ENCODE measurements at regions not wholly inside any gene's neighbourhood (a gene's known extent, or its start where the extent isn't known, plus 50 kb on each side); places are given as distances from the start of the nearest gene placed in this dataset.
"Not testable (repeated sequence)": the region's sequence is repeated elsewhere in the genome, so short reads cannot be mapped to it uniquely, and the experiment has no call there.

GRCh38 chr12:74401966-74402365, 135.7 kb upstream of the ATXN7L3B start:
- DNase-seq (ENCODE audit: low read depth, low spot score), result no peak
- no TSS peak for BruUV-seq (replicated peaks)
- intact Hi-C loops (cut with micrococcal nuclease; ENCODE audit: unreplicated experiment) (no loop called here), in situ Hi-C loops (cut with HindIII; ENCODE audit: low pct_unique_long_range_greater_than_20kb, low sequenced_read_pairs) (no loop called here)
- Histone ChIP-seq H3K36me3 (ENCODE audit: control insufficient read depth, insufficient read depth, low read length) (no peaks in the 10 kb centered on the region), H3K9me3 (ENCODE audit: control insufficient read depth, insufficient read depth, low read depth, low read length) (no peaks in the 10 kb centered on the region), H3K27ac (ENCODE audit: low read length) (no peak overlapping the region), H3K27me3 (ENCODE audit: control insufficient read depth, insufficient read depth, low read length) (no peaks in the 10 kb centered on the region), H3K4me3 (ENCODE audit: low read depth in 2 of 2, low read length in 2 of 2) (no peak overlapping the region), H3K4me1 (ENCODE audit: control insufficient read depth, insufficient read depth, low read length) (no peaks in the 10 kb centered on the region)
- no peak for ATAC-seq
- ChIA-PET CTCF (no interaction called here), POLR2A (interaction anchor here (0.6 kb wide), 1 partner anchor 387 kb away, joined by 4 read pairs; no protein-coding TSS in a partner anchor)
- TF ChIP-seq, protein P1, sequence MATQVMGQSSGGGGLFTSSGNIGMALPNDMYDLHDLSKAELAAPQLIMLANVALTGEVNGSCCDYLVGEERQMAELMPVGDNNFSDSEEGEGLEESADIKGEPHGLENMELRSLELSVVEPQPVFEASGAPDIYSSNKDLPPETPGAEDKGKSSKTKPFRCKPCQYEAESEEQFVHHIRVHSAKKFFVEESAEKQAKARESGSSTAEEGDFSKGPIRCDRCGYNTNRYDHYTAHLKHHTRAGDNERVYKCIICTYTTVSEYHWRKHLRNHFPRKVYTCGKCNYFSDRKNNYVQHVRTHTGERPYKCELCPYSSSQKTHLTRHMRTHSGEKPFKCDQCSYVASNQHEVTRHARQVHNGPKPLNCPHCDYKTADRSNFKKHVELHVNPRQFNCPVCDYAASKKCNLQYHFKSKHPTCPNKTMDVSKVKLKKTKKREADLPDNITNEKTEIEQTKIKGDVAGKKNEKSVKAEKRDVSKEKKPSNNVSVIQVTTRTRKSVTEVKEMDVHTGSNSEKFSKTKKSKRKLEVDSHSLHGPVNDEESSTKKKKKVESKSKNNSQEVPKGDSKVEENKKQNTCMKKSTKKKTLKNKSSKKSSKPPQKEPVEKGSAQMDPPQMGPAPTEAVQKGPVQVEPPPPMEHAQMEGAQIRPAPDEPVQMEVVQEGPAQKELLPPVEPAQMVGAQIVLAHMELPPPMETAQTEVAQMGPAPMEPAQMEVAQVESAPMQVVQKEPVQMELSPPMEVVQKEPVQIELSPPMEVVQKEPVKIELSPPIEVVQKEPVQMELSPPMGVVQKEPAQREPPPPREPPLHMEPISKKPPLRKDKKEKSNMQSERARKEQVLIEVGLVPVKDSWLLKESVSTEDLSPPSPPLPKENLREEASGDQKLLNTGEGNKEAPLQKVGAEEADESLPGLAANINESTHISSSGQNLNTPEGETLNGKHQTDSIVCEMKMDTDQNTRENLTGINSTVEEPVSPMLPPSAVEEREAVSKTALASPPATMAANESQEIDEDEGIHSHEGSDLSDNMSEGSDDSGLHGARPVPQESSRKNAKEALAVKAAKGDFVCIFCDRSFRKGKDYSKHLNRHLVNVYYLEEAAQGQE (IDR thresholded peaks at IDR 0.05; ENCODE audit: insufficient read depth in 1 of 2, low read depth in 2 of 2, low read length in 1 of 2), result no peak
- TF ChIP-seq POLR2AphosphoS5 (IDR thresholded peaks at IDR 0.05; ENCODE audit: low read depth, low read length) (no peak), SIN3A (IDR thresholded peaks at IDR 0.05; ENCODE audit: borderline replicate concordance, insufficient read depth, low read depth, low read length) (no peak), TCF7L2 (IDR thresholded peaks at IDR 0.05; ENCODE audit: low read depth, low read length) (no peak)
- TF ChIP-seq, protein P2, sequence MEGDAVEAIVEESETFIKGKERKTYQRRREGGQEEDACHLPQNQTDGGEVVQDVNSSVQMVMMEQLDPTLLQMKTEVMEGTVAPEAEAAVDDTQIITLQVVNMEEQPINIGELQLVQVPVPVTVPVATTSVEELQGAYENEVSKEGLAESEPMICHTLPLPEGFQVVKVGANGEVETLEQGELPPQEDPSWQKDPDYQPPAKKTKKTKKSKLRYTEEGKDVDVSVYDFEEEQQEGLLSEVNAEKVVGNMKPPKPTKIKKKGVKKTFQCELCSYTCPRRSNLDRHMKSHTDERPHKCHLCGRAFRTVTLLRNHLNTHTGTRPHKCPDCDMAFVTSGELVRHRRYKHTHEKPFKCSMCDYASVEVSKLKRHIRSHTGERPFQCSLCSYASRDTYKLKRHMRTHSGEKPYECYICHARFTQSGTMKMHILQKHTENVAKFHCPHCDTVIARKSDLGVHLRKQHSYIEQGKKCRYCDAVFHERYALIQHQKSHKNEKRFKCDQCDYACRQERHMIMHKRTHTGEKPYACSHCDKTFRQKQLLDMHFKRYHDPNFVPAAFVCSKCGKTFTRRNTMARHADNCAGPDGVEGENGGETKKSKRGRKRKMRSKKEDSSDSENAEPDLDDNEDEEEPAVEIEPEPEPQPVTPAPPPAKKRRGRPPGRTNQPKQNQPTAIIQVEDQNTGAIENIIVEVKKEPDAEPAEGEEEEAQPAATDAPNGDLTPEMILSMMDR (IDR thresholded peaks at IDR 0.05), result no peak

GRCh38 chr12:74403221-74403470, 134.5 kb upstream of the ATXN7L3B start:
- H3K36me3 ChIP-seq (ENCODE audit: control insufficient read depth, insufficient read depth, low read length); H3K9me3 ChIP-seq (ENCODE audit: control insufficient read depth, insufficient read depth, low read depth, low read length); DNase-seq (ENCODE audit: low read depth, low spot score); H3K4me1 ChIP-seq (ENCODE audit: control insufficient read depth, insufficient read depth, low read length); POLR2A ChIA-PET; CTCF ChIA-PET; H3K27me3 ChIP-seq (ENCODE audit: control insufficient read depth, insufficient read depth, low read length); H3K27ac ChIP-seq (ENCODE audit: low read length); H3K4me3 ChIP-seq (ENCODE audit: low read depth in 2 of 2, low read length in 2 of 2); intact Hi-C loops (cut with micrococcal nuclease; ENCODE audit: unreplicated experiment); BruUV-seq (replicated peaks); in situ Hi-C loops (cut with HindIII; ENCODE audit: low pct_unique_long_range_greater_than_20kb, low sequenced_read_pairs); ATAC-seq: not testable (repeated sequence)

DNA sequence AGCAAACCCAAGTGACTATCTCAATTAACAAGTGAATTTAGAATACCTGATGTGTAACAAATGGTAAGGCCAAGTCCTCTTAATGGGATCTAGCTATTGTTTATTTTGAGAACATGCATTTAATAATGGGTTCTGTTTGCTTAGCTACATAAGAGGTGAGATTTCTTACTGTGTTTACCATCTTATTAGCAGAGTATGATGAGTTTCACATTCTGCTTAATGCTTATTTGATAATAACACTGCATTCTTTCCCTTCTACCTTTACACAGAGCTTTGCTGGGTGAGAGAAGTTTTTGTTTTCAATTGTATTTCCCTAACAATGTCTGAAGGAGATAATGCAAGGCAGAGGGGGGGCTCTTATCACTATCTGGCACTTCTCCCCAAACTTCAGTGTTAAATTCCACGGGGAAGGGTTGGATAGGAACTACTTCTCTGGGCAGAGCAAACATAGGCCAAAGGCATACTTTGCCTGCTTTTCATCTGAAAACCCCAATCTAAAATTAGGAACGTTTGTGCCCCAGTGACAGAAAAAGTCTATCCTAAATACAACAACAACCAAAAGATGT, 129.0 kb upstream of the ATXN7L3B start:
- ATAC-seq, result no peak
- intact Hi-C loops (cut with micrococcal nuclease; ENCODE audit: unreplicated experiment) (no loop called here), in situ Hi-C loops (cut with HindIII; ENCODE audit: low pct_unique_long_range_greater_than_20kb, low sequenced_read_pairs) (no loop called here)
- TF ChIP-seq, protein P1 (IDR thresholded peaks at IDR 0.05; ENCODE audit: insufficient read depth in 1 of 2, low read depth in 2 of 2, low read length in 1 of 2), result no peak
- TF ChIP-seq POLR2AphosphoS5 (IDR thresholded peaks at IDR 0.05; ENCODE audit: low read depth, low read length), result no peak
- TF ChIP-seq, protein P2 (IDR thresholded peaks at IDR 0.05), result no peak
- no peak for TF ChIP-seq TCF7L2 (IDR thresholded peaks at IDR 0.05; ENCODE audit: low read depth, low read length)
- TF ChIP-seq SIN3A (IDR thresholded peaks at IDR 0.05; ENCODE audit: borderline replicate concordance, insufficient read depth, low read depth, low read length), result no peak
- BruUV-seq (replicated peaks), result no TSS peak
- ChIA-PET CTCF (no interaction called here), POLR2A (no interaction called here)
- H3K4me3 ChIP-seq (ENCODE audit: low read depth in 2 of 2, low read length in 2 of 2), result no peak overlapping the region
- no peak for DNase-seq (ENCODE audit: low read depth, low spot score)
- H3K36me3 ChIP-seq (ENCODE audit: control insufficient read depth, insufficient read depth, low read length), result no peaks in the 10 kb centered on the region
- no peaks in the 10 kb centered on the region for H3K9me3 ChIP-seq (ENCODE audit: control insufficient read depth, insufficient read depth, low read depth, low read length)
- H3K27me3 ChIP-seq (ENCODE audit: control insufficient read depth, insufficient read depth, low read length), result no peaks in the 10 kb centered on the region
- no peaks in the 10 kb centered on the region for H3K4me1 ChIP-seq (ENCODE audit: control insufficient read depth, insufficient read depth, low read length)
- no peak overlapping the region for H3K27ac ChIP-seq (ENCODE audit: low read length)

Measured in Panc1 (cell line).